ENCODE measurements at regions not wholly inside any gene's neighbourhood (a gene's known extent, or its start where the extent isn't known, plus 50 kb on each side); places are given as distances from the start of the nearest gene placed in this dataset.
"Not testable (repeated sequence)": the region's sequence is repeated elsewhere in the genome, so short reads cannot be mapped to it uniquely, and the experiment has no call there.

DNA sequence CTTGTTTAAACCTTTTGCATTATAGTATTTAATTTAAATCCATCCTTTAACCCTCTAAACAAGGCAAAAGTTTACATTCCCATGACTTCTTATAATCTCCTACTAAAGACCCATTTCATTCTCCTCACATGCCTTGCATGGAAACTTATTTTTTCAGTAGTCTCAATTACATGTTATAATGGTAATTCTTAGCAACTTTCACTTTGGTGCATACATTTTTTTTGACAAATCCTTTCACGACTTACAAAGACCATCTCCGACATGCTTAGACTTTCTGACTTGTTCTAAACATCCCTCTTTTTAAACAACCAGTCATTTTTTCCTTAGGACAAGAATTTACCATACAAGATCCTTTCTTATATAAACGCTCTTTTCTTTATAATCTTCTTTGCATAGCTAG lies 615.4 kb upstream of the GBE1 start:
- no peak for DNase-seq

DNA sequence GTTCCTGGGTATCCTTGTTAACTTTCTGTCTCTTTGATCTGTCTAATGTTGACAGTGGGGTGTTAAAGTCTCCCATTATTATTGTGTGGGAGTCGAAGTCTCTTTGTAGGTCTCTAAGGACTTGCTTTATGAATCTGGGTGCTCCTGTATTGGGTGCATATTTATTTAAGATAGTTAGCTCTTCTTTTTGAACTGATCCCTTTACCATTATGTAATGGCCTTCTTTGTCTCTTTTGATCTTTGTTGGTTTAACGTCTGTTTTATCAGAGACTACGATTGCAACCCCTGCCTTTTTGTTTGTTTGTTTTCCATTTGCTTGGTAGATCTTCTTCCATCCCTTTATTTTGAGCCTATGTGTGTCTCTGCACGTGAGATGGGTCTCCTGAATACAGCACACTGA lies 612.4 kb upstream of the GBE1 start:
- DNase-seq: not testable (repeated sequence)

DNA sequence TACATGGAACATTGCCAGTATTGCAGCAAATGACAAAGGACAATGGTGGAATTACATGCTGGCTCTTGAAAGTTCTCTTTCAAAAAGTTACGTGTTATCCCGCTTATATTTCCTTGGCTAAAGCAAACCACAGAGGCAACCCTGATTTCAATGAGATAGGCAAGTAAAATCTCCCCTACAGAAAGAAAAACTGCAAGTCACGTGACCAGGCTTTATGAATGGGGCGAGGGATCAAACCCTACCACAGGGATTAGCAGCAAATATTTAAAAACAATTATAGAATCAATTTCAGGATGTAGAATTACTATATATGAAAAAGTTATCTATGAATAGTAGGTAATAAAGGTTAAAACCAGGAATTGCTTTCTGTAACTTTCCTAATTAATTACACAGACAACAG lies 603.4 kb upstream of the GBE1 start:
- DNase-seq: no peak

DNA sequence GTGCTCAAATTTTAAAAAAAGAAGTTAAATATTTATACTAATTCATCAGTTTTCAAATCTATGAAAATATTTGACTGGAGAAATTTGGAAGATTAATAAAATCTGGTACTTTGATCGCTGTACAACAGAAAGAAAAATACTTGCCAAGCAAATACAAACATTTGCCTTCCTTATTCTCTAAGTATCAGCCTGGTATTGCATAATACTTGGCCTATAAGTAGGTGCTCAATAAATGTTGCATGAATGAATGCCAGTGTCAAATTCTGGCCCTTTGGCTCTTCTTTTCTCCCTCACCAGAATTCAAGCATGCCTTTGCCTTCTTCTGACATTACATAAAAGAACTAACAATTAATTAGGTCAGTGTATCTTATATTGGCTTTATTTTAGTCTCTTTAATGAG lies 601.7 kb upstream of the GBE1 start:
- no peak for DNase-seq

DNA sequence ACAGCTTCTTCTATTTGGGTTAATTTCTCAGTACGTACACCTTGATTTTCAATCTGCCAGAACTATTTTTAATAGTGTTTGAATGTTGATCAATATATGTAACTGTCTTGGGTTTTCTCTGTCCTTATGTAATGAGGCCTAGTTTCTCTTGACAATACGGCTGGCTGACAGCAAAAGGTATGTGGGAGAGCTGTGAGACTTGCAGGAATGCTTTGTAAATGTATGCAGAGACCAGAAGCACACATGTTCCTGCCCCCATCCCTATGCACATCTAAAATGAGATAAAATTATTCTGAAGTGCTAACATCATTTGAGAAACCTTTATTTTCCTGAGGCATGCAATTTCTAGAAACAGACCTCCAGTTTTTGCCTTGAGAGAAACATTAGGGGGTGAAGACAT lies 593.8 kb upstream of the GBE1 start:
- no peak for DNase-seq

DNA sequence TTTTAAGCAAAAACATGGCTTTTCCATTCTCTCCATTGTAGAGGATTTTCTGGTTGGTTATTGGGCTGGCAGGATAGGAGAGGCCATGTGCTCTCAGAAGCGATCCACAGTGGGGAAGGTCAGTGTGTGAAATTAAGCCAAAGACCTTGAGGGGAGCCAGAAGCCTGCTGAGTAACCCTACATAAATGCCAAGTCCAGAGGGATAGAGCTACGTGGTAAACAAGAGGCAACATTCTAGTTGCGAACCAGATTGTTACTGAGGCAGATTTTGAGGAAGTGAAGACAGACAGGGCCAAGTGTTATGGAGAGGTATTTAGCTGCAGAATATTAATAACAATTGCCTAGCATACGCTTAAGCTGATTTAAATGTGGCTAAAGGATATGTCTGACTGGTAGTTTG lies 592.8 kb upstream of the GBE1 start:
- no peak for DNase-seq

DNA sequence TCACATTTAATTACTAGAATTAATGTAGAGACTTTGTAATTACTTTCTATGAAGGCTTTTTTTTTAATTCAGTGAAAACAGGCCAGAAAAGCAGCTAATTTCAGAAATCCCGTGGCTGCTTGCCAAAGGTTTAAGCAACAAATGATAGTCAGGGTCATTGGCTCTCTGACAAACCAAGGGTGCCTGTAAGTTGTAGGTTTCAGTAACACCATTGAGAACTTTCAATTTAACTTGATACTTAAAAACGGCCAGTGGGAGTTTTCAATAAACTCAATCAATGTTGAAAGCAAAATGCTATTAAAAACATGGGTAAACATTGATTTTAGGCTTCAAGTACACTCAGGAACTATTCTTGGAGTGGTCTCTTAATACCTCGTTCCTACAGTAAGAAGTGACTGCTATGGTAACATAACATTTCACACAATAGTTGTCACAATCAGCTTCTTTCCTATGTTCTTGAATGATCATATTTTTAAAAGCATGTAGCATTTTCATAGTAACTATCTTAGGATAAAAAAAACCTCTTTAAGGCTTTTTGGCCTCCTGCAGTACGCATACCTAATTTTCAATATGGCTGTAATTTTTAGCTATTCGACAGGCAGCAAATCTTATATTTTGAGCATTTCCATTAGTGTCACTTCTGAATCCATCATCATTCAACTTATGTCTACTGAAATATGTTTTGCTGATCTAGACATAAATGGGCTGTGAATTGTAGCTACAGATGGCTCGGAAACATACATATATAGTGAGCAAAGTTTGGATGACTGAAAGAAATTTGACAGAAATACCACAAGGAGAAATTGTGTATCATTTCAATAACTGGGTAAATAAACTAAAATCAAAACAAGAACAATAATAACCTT lies 592.1 kb upstream of the GBE1 start:
- no peak for DNase-seq

DNA sequence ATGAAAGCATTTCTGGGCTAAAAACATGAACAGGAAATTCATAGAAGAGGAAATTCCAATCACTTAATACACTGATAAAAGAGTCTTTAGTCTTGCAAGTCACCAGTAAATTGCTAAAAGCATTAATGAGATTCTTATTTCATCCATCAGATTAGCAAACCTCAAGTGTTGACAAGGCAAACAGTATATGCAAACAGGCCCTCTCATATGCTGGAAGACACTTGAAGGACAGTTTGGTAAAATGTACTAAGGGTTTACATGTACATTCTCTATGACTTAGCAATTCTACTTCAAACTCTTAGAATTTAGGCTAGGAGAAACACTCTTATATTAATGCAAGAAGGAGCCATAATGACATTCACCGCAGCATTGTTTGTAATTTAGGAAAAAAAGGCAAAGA lies 586.1 kb upstream of the GBE1 start:
- no peak for DNase-seq

DNA sequence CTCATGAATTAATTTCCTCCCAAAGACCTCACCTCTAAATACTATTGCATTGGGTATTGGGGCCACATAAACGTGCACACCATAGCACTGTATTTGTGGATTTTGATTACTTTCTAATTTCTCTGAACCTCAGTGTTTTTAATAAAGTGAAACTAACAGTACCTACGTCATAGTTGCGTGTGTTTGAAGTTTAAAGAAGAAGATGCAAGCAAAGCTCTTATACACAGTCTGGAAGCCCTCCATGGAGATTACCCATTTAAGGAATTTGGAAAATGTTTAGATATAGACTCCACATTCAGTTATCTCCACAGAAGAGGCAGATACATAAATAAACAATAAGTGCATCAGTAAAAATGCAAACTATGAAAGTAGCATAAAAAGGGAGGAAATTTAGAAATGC lies 581.1 kb upstream of the GBE1 start:
- no peak for DNase-seq

DNA sequence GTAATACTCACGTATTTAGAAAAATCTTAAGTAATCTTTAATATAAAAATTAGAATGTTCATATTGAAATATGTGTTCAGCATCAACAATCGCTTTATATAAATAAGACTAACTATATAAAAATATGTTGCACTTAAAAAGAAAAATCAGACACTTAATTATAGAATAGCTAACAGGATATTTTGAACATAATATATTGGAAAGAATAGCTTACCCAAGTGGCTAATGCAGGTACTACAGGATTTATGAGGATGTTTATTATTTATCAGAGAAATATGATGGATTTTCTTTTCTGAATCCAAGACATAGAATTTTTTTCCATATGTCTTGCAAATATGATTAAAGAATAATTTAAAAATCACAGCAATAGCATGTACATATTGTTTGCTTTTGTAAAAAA lies 567.9 kb upstream of the GBE1 start:
- DNase-seq: no peak

DNA sequence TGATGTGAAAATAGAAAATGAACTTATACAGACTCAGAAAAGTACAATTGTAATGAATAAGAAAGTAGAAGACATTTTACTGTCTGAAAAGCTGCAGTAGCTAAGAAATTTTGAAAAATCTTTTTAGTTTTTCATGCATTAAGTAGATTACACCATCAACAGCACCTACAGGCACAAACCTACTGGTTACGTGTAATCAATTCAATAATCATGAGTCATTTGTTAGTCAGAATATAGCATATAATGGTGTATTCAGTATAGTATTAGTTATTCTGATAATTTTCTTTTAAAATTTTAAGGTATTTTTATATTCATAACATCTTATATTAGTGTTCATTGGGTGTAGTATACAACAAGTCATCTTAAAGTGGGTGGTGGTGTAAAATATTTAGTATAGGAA lies 550.5 kb upstream of the GBE1 start:
- no peak for DNase-seq

DNA sequence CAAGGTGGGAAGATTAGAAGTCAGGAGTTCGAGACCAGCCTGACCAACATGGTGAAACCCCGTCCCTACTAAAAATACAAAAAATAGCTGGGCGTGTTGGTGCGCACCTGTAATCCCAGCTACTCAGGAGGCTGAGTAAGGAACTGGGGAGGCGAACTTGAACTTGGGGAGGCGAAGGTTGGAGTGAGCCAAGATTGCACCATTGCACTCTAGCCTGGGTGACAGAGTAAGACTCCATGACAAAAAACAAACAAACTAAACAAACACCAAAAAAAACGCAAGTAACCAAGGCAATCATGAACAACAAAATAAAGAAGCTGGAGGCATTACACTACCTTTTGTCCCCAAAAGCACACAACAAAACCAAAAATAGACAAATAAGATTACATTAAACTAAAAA lies 547.3 kb upstream of the GBE1 start:
- DNase-seq: no peak

DNA sequence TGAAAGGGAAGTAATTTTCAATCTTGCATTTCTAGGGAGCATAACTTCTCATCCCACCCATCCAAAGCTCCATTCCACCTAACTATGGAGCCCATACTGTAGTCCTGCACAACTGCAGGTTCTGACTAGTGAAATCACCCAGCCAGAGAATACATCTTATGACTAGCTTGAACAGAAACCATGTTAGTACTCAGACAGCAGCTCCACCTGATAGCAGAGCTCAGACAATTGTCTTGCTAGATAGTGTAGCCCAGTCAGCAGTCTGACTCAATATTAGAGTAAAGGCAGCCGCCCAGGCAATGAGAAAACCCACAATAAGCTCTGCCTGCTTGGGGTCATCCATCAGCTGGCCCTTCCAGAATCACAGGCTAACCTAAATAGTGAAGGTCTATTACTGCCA lies 544.7 kb upstream of the GBE1 start:
- no peak for DNase-seq

DNA sequence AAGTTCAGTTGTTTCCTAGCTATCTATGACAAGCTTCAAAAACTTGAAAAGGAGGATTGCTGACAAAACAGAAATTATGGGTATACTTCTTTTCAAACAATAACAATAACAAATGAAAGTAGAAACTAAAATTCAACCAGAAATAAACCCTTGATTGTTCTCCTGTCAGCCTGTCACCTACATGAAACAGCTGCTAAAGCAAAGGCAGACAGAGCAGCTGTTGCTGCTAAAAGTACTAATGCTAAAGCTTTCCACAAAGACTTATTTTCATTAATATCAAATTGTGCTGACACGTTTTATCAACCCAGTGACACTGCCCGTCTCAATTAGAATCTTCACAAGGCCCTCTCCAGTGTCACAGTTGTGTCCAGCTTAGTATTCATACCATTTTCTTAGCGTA lies 533.2 kb upstream of the GBE1 start:
- DNase-seq: no peak

DNA sequence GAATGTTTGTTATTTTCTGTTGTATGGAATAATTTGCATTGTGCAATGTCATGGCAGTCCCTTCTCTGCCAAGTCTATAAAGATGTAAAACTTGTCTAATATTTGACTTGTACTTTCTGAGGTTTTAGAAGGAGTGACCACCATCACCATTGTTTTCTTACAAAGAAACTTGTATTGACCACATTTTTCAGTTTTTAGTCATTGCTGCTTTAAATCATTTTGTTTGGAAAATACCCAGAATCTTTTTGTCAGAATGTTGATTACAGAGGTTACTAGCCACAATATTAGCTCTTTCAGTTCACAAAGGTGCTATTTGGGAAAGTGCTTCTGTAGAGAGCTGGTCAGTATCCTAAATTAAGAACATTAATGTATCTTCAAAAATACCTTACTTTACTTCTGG lies 532.4 kb upstream of the GBE1 start:
- no peak for DNase-seq

DNA sequence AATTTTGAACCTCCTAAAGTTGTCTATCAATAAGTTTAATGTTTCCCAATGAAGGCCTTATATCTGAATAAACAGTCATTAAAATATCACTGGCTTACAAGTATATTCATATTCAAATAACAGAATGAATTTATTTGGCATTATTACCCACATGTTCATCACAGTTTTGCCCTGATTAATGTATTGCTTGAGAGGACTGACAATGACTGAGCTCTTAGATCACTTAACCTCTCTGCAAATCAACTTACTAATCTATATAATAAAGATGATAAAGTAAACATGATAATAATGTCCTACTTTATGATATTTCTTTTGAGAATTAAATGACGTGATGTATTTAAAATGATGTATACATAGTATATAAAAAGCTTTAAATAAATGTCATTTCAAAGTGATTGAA lies 532.0 kb upstream of the GBE1 start:
- no peak for DNase-seq

DNA sequence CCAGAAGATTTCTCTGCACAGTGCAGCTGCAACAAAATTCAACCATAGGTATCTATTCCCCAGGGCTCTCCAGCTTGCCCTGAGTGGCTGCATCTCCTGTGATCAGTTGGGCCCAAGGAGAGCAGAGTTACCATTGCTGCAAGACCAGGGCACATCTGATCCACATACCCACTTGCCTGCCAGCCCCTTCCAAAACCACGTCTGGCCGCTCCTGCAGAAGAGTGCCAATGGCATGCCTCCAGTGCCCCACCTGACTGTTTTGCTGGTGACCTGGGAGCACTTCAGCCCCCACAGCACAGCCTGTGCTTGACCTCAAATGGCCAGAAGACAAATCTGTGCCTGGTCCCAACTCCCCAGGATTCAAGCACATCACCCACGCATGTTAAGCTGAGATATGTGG lies 526.1 kb upstream of the GBE1 start:
- no peak for DNase-seq

DNA sequence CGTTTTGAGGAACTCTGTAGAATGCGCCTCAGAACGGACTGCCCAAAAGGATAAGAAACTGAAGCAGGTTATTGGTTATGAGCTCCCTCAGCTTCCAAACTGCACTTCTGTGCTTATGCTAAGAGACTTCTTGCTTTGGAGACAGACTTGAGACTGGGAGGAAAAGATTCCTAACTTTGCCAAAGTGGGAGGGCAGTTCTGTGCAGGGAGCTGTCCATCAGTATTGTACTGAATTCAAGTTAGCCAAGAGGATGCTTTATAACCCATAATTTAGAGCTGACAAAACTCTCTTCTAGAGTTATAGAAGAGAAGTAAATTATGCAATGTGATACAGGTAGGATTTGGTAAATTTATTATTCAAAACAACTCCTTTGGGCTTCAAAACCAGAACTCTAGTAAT lies 519.8 kb upstream of the GBE1 start:
- DNase-seq: no peak

DNA sequence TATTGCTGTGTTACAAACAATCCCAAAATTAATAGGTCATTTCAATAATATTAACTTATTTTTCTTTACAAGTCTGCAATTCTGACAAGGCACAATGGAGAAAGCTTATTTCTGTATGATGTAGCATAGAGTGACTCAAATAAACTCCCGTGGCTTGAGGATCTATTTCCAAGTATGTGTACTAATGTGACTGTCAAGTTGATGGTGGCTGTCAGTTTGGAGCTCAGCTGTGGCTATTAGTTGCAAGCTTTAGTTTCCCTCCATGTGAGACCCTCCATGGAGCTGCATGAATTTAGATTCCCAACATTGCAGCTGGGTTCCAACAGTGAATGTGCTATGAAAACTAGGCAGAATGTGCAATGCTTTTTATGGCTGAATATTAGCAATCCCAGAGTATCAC lies 515.5 kb upstream of the GBE1 start:
- DNase-seq: no peak

DNA sequence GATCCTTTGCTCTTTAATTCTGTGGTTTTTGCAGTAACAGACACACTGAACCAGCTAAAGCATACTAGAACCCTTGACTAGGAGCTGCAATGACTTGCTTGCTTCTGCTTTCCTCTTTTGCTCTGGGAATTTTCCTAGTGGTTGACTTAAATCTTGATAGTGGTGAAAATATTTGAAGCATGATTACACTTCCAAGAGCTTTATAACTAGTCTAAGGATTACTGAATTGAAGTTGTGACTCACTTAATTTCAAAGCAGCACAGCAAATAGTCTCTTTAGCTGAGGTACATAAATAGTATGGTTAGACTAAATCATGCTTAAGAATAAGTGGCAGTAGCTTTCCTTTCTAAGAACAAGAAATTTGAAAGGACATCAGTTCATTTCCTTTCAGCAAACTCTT lies 513.5 kb upstream of the GBE1 start:
- DNase-seq: no peak

DNA sequence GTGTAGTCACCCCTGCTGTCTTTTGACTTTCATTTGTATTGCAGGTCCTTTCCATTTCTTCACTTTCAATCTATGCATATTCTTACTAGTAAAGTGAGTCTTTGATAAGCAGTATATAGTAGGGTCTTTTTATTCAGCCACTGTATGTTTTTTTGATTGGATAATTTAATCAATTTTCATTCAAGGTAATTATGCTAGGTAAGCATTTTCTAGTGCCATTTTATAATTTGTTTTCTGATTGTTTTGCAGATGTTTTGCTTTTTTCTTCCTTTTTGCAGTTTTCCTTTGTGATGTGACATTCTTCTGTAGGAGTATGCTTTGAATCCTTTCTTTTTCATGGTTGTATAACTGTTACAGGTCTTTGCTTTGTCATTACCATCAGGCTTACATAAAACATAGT lies 504.3 kb upstream of the GBE1 start:
- no peak for DNase-seq

DNA sequence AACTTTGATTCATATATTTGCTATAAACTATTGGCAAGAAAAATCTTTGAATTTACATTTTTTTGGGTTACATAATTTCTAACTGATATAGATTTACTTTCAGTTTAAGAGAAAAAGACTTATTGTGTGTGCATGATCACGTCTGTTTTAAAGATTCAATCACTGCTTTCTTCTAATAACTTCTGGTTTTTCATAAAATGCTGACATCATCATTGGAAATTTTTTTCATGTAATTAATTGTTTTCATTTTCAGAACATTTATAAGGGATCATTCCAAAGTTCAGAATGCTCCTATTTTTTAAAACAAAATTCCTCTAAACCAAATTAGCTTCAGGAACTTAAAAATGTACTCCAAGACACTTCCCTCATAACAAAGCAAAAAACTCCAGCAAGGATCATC lies 500.7 kb upstream of the GBE1 start:
- DNase-seq: no peak

DNA sequence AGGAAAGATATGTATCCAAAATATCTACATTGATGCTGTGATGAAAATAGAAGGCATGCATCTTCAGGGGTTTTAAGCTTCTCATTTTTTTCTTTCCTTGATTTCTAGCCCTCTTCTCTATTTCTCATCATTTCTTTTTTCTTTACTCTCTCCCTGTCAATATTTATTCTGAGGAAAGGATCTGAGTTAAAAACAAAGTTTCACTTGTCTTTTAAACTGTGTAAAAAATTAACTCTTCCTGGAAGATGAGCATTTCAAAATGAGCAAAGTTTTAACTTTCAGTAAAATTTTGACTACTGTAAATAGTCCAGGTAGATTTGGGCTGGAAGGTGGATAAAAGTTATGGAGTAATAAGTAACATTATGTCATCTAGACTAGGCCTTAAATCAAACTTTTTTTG lies 500.2 kb upstream of the GBE1 start:
- DNase-seq: no peak

DNA sequence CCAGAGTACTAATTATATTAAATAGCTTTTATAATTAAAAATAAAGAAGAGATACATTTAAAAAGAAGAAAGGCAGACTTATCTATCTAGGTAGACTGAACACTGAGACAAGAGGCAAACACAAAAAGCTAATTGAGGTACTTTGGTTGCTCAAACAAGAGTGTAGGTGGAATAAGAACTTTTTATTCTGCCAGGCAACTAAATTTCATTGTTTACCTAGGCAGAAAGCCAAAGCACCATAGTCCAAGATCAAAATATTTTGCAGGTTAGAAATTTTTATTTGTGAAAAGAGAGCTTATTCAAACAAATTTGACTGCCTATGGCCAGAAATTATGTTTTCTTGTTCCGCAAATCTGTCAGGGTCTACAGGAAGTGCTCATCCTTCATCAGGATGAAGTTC lies 499.6 kb upstream of the GBE1 start:
- DNase-seq: no peak

DNA sequence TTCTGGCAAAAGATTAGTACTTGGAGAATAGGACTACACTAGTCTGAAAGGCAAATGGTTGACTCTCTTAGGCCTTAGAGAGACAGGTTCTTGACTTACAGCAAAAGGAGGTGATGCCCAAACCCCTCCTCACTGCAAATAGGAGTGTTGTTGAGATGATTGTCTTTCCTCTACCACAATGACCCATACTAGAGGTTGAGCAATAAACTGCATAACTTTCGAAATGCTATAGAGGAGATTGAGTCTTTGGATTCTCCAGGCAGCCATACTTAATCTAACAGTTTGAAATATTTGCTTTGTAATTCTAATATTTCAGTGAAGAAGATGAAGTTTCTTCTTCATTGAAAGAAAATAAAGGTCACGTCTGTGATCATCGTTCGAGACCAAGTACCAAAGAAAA lies 498.5 kb upstream of the GBE1 start:
- no peak for DNase-seq

DNA sequence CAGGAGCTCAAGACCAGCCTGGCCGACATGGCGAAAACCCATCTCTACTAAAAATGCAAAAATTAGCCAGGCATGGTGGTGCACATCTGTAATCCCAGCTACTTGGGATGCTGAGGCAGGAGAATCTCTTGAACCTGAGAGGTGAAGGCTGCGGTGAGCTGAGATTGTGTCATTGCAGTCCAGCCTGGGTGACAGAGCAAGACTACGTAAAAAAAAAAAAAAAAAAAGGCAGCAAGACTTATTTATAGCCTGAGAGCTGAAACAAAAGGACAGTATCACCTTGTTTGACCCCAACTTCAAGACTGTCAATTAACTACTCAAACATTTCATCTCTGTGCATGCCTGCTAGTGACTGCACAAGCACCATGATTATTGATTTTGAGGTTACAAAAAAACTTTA lies 478.9 kb upstream of the GBE1 start:
- DNase-seq: no peak

Data from NCI-H1417 treated with DMSO at 0.1 percent for 48 hours (cell line).